ENCODE measurements at regions not wholly inside any gene's neighbourhood (a gene's known extent, or its start where the extent isn't known, plus 50 kb on each side); places are given as distances from the start of the nearest gene placed in this dataset.

DNA sequence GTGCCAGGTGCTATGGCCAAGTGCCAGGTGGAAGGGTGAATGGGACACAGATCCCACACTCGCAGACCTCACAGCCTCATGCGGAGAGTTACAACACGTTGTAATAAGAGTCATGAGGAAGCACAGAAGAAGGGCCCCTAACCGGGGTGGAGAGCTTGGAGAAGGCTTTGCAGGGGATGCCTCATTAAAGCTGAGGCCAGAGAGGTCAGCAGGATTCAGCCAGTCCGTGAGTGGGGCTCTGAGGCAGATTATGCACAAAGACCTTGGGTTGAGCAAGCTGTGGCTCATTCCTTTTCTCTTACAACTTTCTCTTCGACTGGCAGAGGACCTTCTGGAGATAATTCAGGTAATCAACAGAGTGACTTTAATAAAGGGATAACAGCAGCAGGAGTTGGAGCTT is 65.3 kb upstream of the SNRK start:
- TF ChIP-seq, protein P1, sequence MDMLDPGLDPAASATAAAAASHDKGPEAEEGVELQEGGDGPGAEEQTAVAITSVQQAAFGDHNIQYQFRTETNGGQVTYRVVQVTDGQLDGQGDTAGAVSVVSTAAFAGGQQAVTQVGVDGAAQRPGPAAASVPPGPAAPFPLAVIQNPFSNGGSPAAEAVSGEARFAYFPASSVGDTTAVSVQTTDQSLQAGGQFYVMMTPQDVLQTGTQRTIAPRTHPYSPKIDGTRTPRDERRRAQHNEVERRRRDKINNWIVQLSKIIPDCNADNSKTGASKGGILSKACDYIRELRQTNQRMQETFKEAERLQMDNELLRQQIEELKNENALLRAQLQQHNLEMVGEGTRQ (IDR thresholded peaks at IDR 0.05; ENCODE audit: borderline replicate concordance, low read depth, low read length): no peak
- TF ChIP-seq NRF1 (IDR thresholded peaks at IDR 0.05; ENCODE audit: low read depth, low read length) (no peak), POLR2AphosphoS5 (IDR thresholded peaks at IDR 0.05; ENCODE audit: low read depth, low read length) (no peak), ELF1 (IDR thresholded peaks at IDR 0.05) (no peak), MXI1 (IDR thresholded peaks at IDR 0.05; ENCODE audit: low read depth, low read length) (no peak), RFX5 (IDR thresholded peaks at IDR 0.05; ENCODE audit: low read length) (no peak), RCOR1 (IDR thresholded peaks at IDR 0.05; ENCODE audit: low read length) (no peak), EP300 (IDR thresholded peaks at IDR 0.05; ENCODE audit: borderline replicate concordance in 1 of 2, low read depth in 1 of 2, low read length in 1 of 2) (no peak)
- TF ChIP-seq, protein P2, sequence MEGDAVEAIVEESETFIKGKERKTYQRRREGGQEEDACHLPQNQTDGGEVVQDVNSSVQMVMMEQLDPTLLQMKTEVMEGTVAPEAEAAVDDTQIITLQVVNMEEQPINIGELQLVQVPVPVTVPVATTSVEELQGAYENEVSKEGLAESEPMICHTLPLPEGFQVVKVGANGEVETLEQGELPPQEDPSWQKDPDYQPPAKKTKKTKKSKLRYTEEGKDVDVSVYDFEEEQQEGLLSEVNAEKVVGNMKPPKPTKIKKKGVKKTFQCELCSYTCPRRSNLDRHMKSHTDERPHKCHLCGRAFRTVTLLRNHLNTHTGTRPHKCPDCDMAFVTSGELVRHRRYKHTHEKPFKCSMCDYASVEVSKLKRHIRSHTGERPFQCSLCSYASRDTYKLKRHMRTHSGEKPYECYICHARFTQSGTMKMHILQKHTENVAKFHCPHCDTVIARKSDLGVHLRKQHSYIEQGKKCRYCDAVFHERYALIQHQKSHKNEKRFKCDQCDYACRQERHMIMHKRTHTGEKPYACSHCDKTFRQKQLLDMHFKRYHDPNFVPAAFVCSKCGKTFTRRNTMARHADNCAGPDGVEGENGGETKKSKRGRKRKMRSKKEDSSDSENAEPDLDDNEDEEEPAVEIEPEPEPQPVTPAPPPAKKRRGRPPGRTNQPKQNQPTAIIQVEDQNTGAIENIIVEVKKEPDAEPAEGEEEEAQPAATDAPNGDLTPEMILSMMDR (IDR thresholded peaks at IDR 0.05): no peak
- TF ChIP-seq, protein P3, sequence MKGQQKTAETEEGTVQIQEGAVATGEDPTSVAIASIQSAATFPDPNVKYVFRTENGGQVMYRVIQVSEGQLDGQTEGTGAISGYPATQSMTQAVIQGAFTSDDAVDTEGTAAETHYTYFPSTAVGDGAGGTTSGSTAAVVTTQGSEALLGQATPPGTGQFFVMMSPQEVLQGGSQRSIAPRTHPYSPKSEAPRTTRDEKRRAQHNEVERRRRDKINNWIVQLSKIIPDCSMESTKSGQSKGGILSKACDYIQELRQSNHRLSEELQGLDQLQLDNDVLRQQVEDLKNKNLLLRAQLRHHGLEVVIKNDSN (IDR thresholded peaks at IDR 0.05; ENCODE audit: borderline replicate concordance, low read depth): no peak
- TF ChIP-seq, protein P4, sequence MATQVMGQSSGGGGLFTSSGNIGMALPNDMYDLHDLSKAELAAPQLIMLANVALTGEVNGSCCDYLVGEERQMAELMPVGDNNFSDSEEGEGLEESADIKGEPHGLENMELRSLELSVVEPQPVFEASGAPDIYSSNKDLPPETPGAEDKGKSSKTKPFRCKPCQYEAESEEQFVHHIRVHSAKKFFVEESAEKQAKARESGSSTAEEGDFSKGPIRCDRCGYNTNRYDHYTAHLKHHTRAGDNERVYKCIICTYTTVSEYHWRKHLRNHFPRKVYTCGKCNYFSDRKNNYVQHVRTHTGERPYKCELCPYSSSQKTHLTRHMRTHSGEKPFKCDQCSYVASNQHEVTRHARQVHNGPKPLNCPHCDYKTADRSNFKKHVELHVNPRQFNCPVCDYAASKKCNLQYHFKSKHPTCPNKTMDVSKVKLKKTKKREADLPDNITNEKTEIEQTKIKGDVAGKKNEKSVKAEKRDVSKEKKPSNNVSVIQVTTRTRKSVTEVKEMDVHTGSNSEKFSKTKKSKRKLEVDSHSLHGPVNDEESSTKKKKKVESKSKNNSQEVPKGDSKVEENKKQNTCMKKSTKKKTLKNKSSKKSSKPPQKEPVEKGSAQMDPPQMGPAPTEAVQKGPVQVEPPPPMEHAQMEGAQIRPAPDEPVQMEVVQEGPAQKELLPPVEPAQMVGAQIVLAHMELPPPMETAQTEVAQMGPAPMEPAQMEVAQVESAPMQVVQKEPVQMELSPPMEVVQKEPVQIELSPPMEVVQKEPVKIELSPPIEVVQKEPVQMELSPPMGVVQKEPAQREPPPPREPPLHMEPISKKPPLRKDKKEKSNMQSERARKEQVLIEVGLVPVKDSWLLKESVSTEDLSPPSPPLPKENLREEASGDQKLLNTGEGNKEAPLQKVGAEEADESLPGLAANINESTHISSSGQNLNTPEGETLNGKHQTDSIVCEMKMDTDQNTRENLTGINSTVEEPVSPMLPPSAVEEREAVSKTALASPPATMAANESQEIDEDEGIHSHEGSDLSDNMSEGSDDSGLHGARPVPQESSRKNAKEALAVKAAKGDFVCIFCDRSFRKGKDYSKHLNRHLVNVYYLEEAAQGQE (IDR thresholded peaks at IDR 0.05; ENCODE audit: low read depth, low read length): no peak
- TF ChIP-seq, protein P5, sequence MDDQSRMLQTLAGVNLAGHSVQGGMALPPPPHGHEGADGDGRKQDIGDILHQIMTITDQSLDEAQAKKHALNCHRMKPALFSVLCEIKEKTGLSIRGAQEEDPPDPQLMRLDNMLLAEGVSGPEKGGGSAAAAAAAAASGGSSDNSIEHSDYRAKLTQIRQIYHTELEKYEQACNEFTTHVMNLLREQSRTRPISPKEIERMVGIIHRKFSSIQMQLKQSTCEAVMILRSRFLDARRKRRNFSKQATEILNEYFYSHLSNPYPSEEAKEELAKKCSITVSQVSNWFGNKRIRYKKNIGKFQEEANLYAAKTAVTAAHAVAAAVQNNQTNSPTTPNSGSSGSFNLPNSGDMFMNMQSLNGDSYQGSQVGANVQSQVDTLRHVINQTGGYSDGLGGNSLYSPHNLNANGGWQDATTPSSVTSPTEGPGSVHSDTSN (IDR thresholded peaks at IDR 0.05): no peak
